HEK293T (cell line): ENCODE measurements at regions not wholly inside any gene's neighbourhood (a gene's known extent, or its start where the extent isn't known, plus 50 kb on each side); places are given as distances from the start of the nearest gene placed in this dataset.

Experiments
- CTCF ChIA-PET: fragments of 350-600 bp; formaldehyde crosslinking; extraction: SDS; loops from one replicate; lab custom pipeline; 2021; ENCODE audit warnings: antibody characterized with exemption, inconsistent platforms; lab: Yijun Ruan, JAX
- POLR2A ChIA-PET: fragments of 350-600 bp; formaldehyde crosslinking; extraction: SDS; loops from one replicate; lab custom pipeline; 2020; ENCODE audit warnings: antibody characterized with exemption, inconsistent platforms; lab: Yijun Ruan, JAX
- DNase-seq: peaks from one replicate; pipeline ENCODE4 v3.0.0; 2012; ENCODE audit warnings: mixed read lengths; ENCODE audit errors: extremely low spot score
- ARNT ChIP-seq: fragments of 450-650 bp; IDR thresholded peaks from 2 replicates; pipeline ENCODE4 v1.6.1; 2017; ENCODE audit warnings: mild to moderate bottlenecking
- BHLHE40 ChIP-seq: fragments of 450-650 bp; IDR thresholded peaks from 2 replicates; pipeline ENCODE4 v1.6.1; 2016; ENCODE audit warnings: mild to moderate bottlenecking, moderate library complexity, borderline replicate concordance
- CTBP1 ChIP-seq: fragments of 450-650 bp; IDR thresholded peaks from 2 replicates; pipeline ENCODE4 v1.6.1; 2016; ENCODE audit warnings: borderline replicate concordance
- ELF4 ChIP-seq: fragments of 450-650 bp; IDR thresholded peaks from 2 replicates; pipeline ENCODE4 v1.6.1; 2017; ENCODE audit warnings: antibody characterized with exemption
- FOXA1 ChIP-seq: fragments of 450-650 bp; IDR thresholded peaks from 2 replicates; pipeline ENCODE4 v1.6.1; 2016; ENCODE audit warnings: mild to moderate bottlenecking
- FOXK2 ChIP-seq: fragments of 450-650 bp; IDR thresholded peaks from 2 replicates; pipeline ENCODE4 v1.6.1; 2016; ENCODE audit warnings: mild to moderate bottlenecking
- FOXM1 ChIP-seq: fragments of 450-650 bp; IDR thresholded peaks from 2 replicates; pipeline ENCODE4 v1.6.1; 2017; ENCODE audit warnings: mild to moderate bottlenecking, borderline replicate concordance
- HDGF ChIP-seq: fragments of 450-650 bp; IDR thresholded peaks from 2 replicates; pipeline ENCODE4 v1.6.1; 2017; ENCODE audit warnings: antibody characterized with exemption, borderline replicate concordance
- L3MBTL2 ChIP-seq: fragments of 450-650 bp; conservative IDR thresholded peaks from 2 replicates; pipeline ENCODE4 v1.6.1; 2016; ENCODE audit warnings: mild to moderate bottlenecking
- LEF1 ChIP-seq: fragments of 450-650 bp; IDR thresholded peaks from 2 replicates; pipeline ENCODE4 v1.6.1; 2017; ENCODE audit warnings: mild to moderate bottlenecking, borderline replicate concordance
- NFRKB ChIP-seq: fragments of 450-650 bp; IDR thresholded peaks from 2 replicates; pipeline ENCODE4 v1.6.1; 2016; ENCODE audit warnings: mild to moderate bottlenecking, moderate library complexity
- SP1 ChIP-seq: fragments of 450-650 bp; IDR thresholded peaks from 2 replicates; pipeline ENCODE4 v1.6.1; 2017
- SUZ12 ChIP-seq: fragments of 450-650 bp; IDR thresholded peaks from 2 replicates; pipeline ENCODE4 v1.6.1; 2016; ENCODE audit warnings: mild to moderate bottlenecking
- TARDBP ChIP-seq: fragments of 450-650 bp; IDR thresholded peaks from 2 replicates; pipeline ENCODE4 v1.6.1; 2016
- ZNF384 ChIP-seq: fragments of 450-650 bp; IDR thresholded peaks from 2 replicates; pipeline ENCODE4 v1.6.1; 2016
- TF ChIP-seq, protein P1 (sequence below): fragments of 450-650 bp; IDR thresholded peaks from 2 replicates; pipeline ENCODE4 v1.6.1; 2016

DNA sequence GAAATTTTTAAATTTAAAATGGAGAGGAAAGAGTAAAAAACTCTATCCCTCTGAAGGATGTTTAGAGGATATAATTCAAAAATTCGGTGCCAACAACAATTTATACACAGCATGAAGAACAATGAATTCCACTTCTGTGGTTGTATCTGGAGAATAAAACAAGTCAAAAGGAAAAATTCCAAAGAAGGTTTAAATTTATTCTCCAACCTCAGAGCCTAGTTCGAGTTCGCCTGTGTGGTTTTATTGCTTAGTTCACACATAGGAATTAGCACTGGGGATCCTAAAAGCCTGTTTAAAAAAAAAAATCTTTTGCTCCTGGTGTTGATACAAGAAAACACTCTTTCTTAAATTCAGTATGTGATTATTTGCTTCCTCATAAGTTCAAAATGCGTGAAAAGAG is 79.2 kb downstream of the LLPH start:
- ChIA-PET CTCF (no interaction called here), POLR2A (no interaction called here)
- TF ChIP-seq FOXK2 (no peak), SP1 (no peak), FOXA1 (no peak), L3MBTL2 (no peak), ARNT (no peak), LEF1 (no peak), FOXM1 (no peak), BHLHE40 (no peak), NFRKB (no peak), HDGF (no peak), TARDBP (no peak), ELF4 (no peak), SUZ12 (no peak)
- TF ChIP-seq, protein P1, sequence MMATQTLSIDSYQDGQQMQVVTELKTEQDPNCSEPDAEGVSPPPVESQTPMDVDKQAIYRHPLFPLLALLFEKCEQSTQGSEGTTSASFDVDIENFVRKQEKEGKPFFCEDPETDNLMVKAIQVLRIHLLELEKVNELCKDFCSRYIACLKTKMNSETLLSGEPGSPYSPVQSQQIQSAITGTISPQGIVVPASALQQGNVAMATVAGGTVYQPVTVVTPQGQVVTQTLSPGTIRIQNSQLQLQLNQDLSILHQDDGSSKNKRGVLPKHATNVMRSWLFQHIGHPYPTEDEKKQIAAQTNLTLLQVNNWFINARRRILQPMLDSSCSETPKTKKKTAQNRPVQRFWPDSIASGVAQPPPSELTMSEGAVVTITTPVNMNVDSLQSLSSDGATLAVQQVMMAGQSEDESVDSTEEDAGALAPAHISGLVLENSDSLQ: no peak
- no peak for DNase-seq

DNA sequence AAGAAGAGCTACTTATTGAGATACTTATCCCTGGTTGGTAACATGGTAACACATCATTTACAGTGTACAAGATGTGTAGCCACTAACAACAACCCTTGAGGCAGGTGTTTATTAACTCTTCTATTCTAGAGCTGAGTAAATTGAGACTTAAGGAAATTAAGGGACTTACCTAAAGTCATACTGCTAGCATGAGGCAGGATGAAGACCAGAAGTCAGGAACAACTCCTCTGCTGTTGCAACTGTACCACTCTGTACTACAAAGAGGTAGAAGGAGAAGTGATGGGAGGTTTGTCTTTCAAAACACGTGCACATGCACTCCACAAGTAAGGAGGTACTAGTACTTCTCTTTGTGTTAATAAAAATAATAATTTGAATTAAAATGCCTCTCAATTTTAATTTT is 79.9 kb downstream of the LLPH start:
- no peak for DNase-seq
- CTCF ChIA-PET: interaction anchor here (0.7 kb wide), 1 partner anchor 358 kb away, joined by 3 read pairs; no protein-coding TSS in a partner anchor
- POLR2A ChIA-PET: no interaction called here
- TF ChIP-seq FOXK2 (no peak), TARDBP (no peak), CTBP1 (no peak), NFRKB (no peak), ARNT (no peak), LEF1 (no peak), BHLHE40 (no peak), SUZ12 (no peak), ZNF384 (no peak)
- TF ChIP-seq, protein P1: no peak

DNA sequence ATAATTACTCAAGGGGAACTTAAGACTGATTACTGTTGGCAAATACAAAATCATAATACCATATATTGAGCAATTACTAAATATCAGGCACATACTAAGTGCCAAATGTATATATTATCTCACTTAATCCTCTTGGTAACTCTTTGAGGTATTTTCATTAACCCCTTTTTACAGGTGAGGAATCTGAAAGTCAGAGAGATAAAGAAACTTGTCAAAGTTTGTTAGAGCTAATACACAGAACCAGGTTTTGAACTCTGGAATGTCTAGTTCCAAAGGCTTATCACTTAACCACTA is 80.3 kb downstream of the LLPH start:
- DNase-seq: no peak
- CTCF ChIA-PET: interaction anchor here (0.7 kb wide), 1 partner anchor 358 kb away, joined by 3 read pairs; no protein-coding TSS in a partner anchor
- TF ChIP-seq FOXA1 (no peak), SUZ12 (no peak), NFRKB (no peak), FOXK2 (no peak), SP1 (no peak), FOXM1 (no peak), CTBP1 (no peak)
- POLR2A ChIA-PET: no interaction called here

DNA sequence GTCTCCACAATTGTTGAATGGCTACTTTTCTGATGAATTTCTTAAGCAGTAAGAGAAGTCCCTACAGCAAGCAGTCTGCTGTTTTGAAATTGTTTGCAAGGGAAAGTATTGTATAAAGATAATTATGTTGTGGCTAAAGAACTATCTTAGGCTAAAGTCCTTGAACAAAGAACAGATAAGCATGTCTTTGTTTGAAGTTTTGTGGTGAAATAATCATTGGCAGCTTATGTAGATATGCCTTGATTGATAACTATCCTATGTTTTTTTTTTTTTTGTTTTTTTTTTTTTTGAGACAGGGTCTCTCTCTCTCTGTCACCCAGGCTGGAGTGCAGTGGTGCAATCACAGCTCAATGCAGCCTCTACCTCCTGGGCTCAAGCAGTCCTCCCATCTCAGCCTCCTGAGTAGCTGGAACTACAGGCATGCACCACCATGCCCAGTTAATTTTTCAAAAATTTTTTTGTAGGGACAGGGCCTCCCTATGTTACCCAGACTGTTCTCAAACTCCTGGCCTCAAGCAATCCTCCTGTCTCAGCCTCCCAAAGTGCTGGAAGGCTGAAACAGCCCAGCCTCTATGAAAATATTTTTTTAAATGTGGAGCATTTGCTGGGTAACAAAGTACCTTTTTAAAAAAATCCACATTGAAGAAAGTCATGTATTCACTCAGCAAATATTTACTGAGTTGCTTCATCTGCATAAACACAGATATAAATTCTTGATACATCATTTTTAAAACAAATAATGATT is 80.8 kb downstream of the LLPH start:
- CTCF ChIA-PET: interaction anchor here (0.7 kb wide), 1 partner anchor 359 kb away, joined by 3 read pairs; no protein-coding TSS in a partner anchor
- no peak for DNase-seq
- no peak for TF ChIP-seq CTBP1
- TF ChIP-seq NFRKB: no peak
- TF ChIP-seq ELF4: no peak
- no peak for TF ChIP-seq ZNF384
- TF ChIP-seq L3MBTL2: no peak
- TF ChIP-seq LEF1: no peak
- TF ChIP-seq FOXM1: no peak
- TF ChIP-seq HDGF: no peak
- no peak for TF ChIP-seq SP1
- TF ChIP-seq, protein P1: no peak
- no peak for TF ChIP-seq TARDBP
- no peak for TF ChIP-seq FOXA1
- no peak for TF ChIP-seq SUZ12
- no peak for TF ChIP-seq ARNT
- no peak for TF ChIP-seq BHLHE40
- POLR2A ChIA-PET: no interaction called here

DNA sequence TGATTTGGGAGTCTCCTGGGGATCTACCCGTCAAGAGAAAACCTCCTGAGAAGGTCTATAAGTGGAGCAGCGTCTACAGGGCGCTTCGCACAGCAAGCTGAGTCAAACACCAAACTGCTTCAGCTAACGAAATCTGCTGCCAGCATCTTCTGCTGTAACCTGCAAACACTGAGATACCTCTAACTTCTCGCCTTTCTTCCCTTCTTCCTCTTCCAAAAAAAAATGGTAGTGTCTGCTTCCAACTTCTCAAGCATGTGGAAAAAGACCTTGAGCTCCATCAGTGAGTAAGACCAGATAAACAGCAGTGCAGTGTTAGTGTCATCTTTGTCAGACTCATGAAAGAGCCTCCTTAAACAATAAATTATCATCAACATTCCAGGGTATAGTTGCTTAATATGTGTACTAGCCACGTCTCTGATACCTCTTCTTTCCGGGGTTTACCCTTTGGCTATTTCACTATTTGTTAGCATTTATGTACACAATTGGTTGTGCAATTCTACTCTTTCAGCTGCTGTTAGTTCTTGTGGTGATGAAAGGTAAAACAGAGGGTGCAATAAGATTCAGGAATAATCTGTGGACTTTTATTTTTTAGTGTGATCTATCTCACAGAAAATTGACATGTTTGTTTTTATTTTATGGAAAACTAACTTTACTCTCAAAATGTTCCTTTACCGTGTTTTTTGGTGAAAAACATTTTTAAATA is 81.6 kb downstream of the LLPH start:
- POLR2A ChIA-PET: no interaction called here
- DNase-seq: no peak
- CTCF ChIA-PET: no interaction called here
- TF ChIP-seq ARNT: no peak
- TF ChIP-seq FOXK2: no peak
- no peak for TF ChIP-seq FOXM1
- no peak for TF ChIP-seq HDGF
- TF ChIP-seq SUZ12: no peak
- no peak for TF ChIP-seq LEF1
- no peak for TF ChIP-seq ELF4
- TF ChIP-seq SP1: no peak
- TF ChIP-seq, protein P1: no peak
- TF ChIP-seq CTBP1: no peak
- TF ChIP-seq BHLHE40: no peak
- no peak for TF ChIP-seq NFRKB
- TF ChIP-seq FOXA1: no peak
- TF ChIP-seq ZNF384: no peak
- no peak for TF ChIP-seq TARDBP
- no peak for TF ChIP-seq L3MBTL2
